ENCODE measurements at regions not wholly inside any gene's neighbourhood (a gene's known extent, or its start where the extent isn't known, plus 50 kb on each side); places are given as distances from the start of the nearest gene placed in this dataset.

DNA sequence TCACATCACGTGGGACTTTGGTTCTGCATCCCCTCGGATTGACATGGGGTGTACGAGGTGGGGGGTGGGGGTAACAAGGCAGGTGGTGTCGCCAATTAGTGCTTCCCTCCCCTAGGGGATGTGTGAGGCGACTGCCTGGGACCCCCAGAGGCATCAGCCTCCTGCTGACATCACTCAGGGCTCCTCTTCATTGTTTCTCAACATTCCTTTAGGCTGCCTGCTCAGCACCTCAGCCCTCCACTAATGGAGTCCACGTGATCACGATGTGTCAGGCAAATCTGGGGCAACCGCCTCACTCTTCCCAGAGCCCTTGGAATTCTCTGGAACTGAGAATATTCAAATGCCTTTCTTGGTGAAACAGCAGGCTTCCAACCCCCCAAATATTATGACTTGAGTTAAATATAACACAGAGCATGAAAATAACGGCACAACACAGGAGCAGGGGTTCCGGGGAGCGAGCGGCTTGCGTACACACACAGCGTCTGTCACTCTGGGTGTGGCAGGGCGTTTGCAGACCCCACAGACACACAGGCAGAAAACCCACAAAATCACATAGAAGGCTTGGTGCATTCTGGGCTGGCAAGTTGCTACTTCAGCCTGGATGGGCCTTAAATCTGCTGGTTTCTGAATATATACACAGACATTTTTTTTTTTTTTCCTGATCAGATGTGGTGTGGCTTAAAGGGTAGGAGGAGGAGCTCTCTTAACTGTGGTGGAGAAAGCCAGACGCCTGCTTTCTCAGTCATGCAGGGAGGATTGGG lies 170.1 kb upstream of the CADM1 start:
- no peak overlapping the region for H3K4me3 Mint-ChIP-seq (ENCODE audit: low read depth)
- no peaks in the 10 kb centered on the region for H3K9me3 Mint-ChIP-seq (ENCODE audit: low read depth)
- TF ChIP-seq, protein P1, sequence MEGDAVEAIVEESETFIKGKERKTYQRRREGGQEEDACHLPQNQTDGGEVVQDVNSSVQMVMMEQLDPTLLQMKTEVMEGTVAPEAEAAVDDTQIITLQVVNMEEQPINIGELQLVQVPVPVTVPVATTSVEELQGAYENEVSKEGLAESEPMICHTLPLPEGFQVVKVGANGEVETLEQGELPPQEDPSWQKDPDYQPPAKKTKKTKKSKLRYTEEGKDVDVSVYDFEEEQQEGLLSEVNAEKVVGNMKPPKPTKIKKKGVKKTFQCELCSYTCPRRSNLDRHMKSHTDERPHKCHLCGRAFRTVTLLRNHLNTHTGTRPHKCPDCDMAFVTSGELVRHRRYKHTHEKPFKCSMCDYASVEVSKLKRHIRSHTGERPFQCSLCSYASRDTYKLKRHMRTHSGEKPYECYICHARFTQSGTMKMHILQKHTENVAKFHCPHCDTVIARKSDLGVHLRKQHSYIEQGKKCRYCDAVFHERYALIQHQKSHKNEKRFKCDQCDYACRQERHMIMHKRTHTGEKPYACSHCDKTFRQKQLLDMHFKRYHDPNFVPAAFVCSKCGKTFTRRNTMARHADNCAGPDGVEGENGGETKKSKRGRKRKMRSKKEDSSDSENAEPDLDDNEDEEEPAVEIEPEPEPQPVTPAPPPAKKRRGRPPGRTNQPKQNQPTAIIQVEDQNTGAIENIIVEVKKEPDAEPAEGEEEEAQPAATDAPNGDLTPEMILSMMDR (IDR thresholded peaks at IDR 0.05; ENCODE audit: unreplicated experiment) = no peak
- peaks cover 34% of the 10 kb centered on the region for H3K4me1 Mint-ChIP-seq (ENCODE audit: low read depth)
- H3K27me3 Mint-ChIP-seq = peaks cover 2% of the 10 kb centered on the region
- DNase-seq (ENCODE audit: low spot score, unreplicated experiment) = no peak
- H3K27ac Mint-ChIP-seq = no peak overlapping the region
- no peaks in the 10 kb centered on the region for H3K36me3 Mint-ChIP-seq (ENCODE audit: insufficient read depth)

DNA sequence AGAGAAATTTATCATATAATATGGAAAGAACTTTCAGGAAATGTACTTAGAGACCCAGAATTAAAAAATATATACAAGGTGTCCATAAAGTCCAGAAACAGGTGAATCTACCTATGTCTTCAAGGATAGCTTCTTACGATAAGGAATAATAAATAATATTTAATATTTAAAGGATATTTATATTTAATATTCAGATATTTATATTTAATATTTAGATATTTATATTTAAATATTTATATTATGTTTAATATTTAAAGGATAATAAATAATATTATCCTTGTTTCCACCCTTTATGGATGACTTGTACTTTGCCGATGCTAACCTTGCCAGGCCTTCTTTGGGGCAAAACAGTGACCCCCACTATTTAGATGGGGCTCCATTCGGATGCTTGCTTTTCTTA lies 169.5 kb upstream of the CADM1 start:
- H3K36me3 Mint-ChIP-seq (ENCODE audit: insufficient read depth) = no peaks in the 10 kb centered on the region
- H3K4me1 Mint-ChIP-seq (ENCODE audit: low read depth) = peaks cover 30% of the 10 kb centered on the region
- H3K27me3 Mint-ChIP-seq = peaks cover 3% of the 10 kb centered on the region
- no peaks in the 10 kb centered on the region for H3K9me3 Mint-ChIP-seq (ENCODE audit: low read depth)
- no peak overlapping the region for H3K4me3 Mint-ChIP-seq (ENCODE audit: low read depth)
- no peak overlapping the region for H3K27ac Mint-ChIP-seq
- TF ChIP-seq, protein P1 (IDR thresholded peaks at IDR 0.05; ENCODE audit: unreplicated experiment) = no peak
- DNase-seq (ENCODE audit: low spot score, unreplicated experiment) = no peak

DNA sequence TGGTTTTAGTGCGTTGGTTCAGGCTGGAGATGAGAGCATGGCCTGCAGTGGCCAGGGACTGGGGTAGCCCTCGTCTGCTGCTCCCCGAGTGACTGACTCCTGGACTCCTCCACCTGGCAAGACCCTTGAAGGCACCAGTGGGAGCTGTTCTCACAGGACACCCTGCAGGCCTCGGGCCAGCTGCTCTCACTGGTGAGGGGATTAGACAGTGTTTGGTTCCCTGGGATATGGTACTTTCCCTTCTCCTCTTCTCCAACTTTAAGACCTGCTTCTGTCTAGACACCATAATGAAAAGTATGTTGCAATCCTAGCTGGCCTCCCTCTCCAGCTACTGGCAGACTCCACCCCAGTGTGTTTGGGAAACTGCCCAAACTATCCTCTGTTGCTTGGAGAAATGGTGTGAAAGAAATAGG lies 168.8 kb upstream of the CADM1 start:
- H3K27ac Mint-ChIP-seq = no peak overlapping the region
- TF ChIP-seq, protein P1 (IDR thresholded peaks at IDR 0.05; ENCODE audit: unreplicated experiment) = no peak
- H3K27me3 Mint-ChIP-seq = peaks cover 6% of the 10 kb centered on the region
- no peaks in the 10 kb centered on the region for H3K36me3 Mint-ChIP-seq (ENCODE audit: insufficient read depth)
- DNase-seq (ENCODE audit: low spot score, unreplicated experiment) = no peak
- no peak overlapping the region for H3K4me3 Mint-ChIP-seq (ENCODE audit: low read depth)
- peaks cover 28% of the 10 kb centered on the region for H3K4me1 Mint-ChIP-seq (ENCODE audit: low read depth)
- H3K9me3 Mint-ChIP-seq (ENCODE audit: low read depth) = no peaks in the 10 kb centered on the region

DNA sequence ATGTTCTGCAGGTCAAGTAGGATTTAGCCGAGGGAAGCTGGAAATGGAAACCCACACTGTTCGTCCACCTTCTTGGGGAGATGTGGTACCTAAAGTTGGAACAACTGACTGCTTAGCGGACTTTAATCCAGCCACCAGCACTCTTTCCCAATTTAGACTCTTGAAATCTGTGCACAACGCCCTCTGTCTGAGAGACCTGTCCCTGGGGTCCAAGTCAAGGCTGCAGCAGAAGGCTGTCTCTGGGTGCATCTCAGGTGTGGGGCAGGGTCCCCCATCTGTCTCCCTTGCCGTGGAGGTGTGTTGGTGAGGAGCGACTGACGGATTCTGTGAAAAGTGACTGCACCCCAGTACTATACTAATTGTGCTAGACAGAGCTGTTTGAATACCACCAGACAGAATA lies 168.2 kb upstream of the CADM1 start:
- Mint-ChIP-seq H3K4me3 (ENCODE audit: low read depth) (no peak overlapping the region), H3K27ac (no peak overlapping the region), H3K9me3 (ENCODE audit: low read depth) (no peaks in the 10 kb centered on the region), H3K4me1 (ENCODE audit: low read depth) (peaks cover 26% of the 10 kb centered on the region), H3K36me3 (ENCODE audit: insufficient read depth) (no peaks in the 10 kb centered on the region), H3K27me3 (peaks cover 4% of the 10 kb centered on the region)
- DNase-seq (ENCODE audit: low spot score, unreplicated experiment) = no peak
- TF ChIP-seq, protein P1 (IDR thresholded peaks at IDR 0.05; ENCODE audit: unreplicated experiment) = no peak

DNA sequence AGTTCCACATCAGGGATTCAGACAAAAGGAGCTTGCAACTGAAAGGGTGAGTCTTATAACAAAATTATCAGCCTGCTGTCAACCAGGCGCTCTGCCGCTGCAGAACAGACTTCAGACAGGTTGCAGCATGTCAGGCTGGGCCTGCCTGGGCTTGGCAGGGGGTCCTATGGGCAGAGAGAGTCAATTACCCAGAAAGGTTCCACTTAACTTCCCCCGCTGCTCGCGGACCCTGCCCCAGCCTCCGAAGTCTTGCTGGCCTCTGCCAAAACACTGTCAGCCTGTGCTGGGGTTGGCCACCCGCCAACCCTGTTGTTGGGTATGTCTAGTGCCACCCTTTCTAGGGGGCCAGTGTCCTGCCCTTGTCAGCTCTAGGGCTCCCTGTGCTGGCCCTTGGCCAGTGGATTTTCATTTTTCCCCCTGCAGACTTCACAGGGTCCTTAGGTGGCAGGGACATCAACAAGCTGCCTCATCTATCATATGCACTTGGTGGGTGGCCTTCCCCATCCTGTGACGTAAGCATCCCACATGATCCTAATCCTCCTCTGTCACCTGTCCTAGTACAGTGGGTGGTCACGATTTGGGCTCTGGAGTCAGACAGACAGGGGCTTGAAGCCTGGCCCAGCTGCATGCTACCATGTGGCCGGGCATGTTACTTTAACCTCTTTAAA lies 166.5 kb upstream of the CADM1 start:
- Mint-ChIP-seq H3K36me3 (ENCODE audit: insufficient read depth) (no peaks in the 10 kb centered on the region), H3K27ac (no peak overlapping the region), H3K4me1 (ENCODE audit: low read depth) (peaks cover 9% of the 10 kb centered on the region), H3K4me3 (ENCODE audit: low read depth) (no peak overlapping the region), H3K27me3 (peaks cover 17% of the 10 kb centered on the region), H3K9me3 (ENCODE audit: low read depth) (no peaks in the 10 kb centered on the region)
- no peak for DNase-seq (ENCODE audit: low spot score, unreplicated experiment)
- TF ChIP-seq, protein P1 (IDR thresholded peaks at IDR 0.05; ENCODE audit: unreplicated experiment) = no peak

All from progenitor cell of endocrine pancreas (in vitro differentiated cells).